Epithelial cell of esophagus (primary cell): ENCODE measurements at regions not wholly inside any gene's neighbourhood (a gene's known extent, or its start where the extent isn't known, plus 50 kb on each side); places are given as distances from the start of the nearest gene placed in this dataset.

Source experiments
- DNase-seq: peaks from one replicate; pipeline ENCODE4 v3.0.0; 2010; ENCODE audit warnings: low read depth
- H3K4me3 ChIP-seq: 2 replicates; pipeline ENCODE4 v1.5.1; 2011; ENCODE audit warnings: mild to moderate bottlenecking, low read length, control low read depth
- CTCF ChIP-seq: IDR thresholded peaks from 2 replicates; pipeline ENCODE4 v1.5.1; 2011; ENCODE audit warnings: low read depth, mild to moderate bottlenecking, low read length, control low read depth, inconsistent platforms; ENCODE audit not compliant: insufficient read depth; ENCODE audit errors: missing control alignments

GRCh38 chr12:42982828-42983227, 393.3 kb upstream of the PRICKLE1 start:
- no peak for DNase-seq
- H3K4me3 ChIP-seq = no peak overlapping the region
- TF ChIP-seq CTCF = no peak

- TF ChIP-seq CTCF = no peak
- no peak overlapping the region for H3K4me3 ChIP-seq
- DNase-seq = peak; percentile 53
These were observed 391.8 kb upstream of the PRICKLE1 start for GRCh38 chr12:42981379-42981778.

GRCh38 chr12:42980441-42980840, 390.9 kb upstream of the PRICKLE1 start:
- no peak for DNase-seq
- no peak for TF ChIP-seq CTCF
- no peak overlapping the region for H3K4me3 ChIP-seq

GRCh38 chr12:42979746-42980145, 390.2 kb upstream of the PRICKLE1 start:
- TF ChIP-seq CTCF = no peak
- H3K4me3 ChIP-seq = no peak overlapping the region
- no peak for DNase-seq

GRCh38 chr12:42978708-42979107, 389.2 kb upstream of the PRICKLE1 start:
- DNase-seq = no peak
- TF ChIP-seq CTCF = no peak
- no peak overlapping the region for H3K4me3 ChIP-seq

GRCh38 chr12:42977451-42978230, 388.1 kb upstream of the PRICKLE1 start:
- DNase-seq = no peak
- no peak for TF ChIP-seq CTCF
- H3K4me3 ChIP-seq = no peak overlapping the region

- no peak for TF ChIP-seq CTCF
- no peak for DNase-seq
- H3K4me3 ChIP-seq = no peak overlapping the region
These were observed 387.1 kb upstream of the PRICKLE1 start for GRCh38 chr12:42976620-42977019.
